Natural killer cell (primary cell): ENCODE measurements at regions not wholly inside any gene's neighbourhood (a gene's known extent, or its start where the extent isn't known, plus 50 kb on each side); places are given as distances from the start of the nearest gene placed in this dataset.
"Not testable (repeated sequence)": the region's sequence is repeated elsewhere in the genome, so short reads cannot be mapped to it uniquely, and the experiment has no call there.

ENCODE experiments used
- ATAC-seq, 3 donors: fragments of 150-1000 bp in 2 of 3; fragments of 200-7000 bp in 1 of 3; cut with Tn5 transposase; 1 replicate in 1 of 3; 2 replicates in 2 of 3; pipeline ENCODE4 v1.10.0; 2021; ENCODE audit warnings: mild to moderate bottlenecking in 2 of 3, moderate library complexity in 2 of 3
- DNase-seq, 2 donors: peaks; one replicate each; pipeline versions ENCODE4 v3.0.0 to v3.0.0-alpha.2; 2013 to 2021; ENCODE audit warnings: mixed read lengths in 1 of 2
- H3K27ac ChIP-seq: one replicate; pipeline ENCODE4 v1.5.1; 2013; ENCODE audit warnings: mild to moderate bottlenecking, low read length
- H3K27me3 ChIP-seq: one replicate; pipeline ENCODE4 v1.6.1; 2013; ENCODE audit warnings: low read length; ENCODE audit not compliant: control insufficient read depth, insufficient read depth
- H3K36me3 ChIP-seq: one replicate; pipeline ENCODE4 v1.6.1; 2013; ENCODE audit warnings: low read length; ENCODE audit not compliant: control insufficient read depth, insufficient read depth
- H3K4me1 ChIP-seq: one replicate; pipeline ENCODE4 v1.6.1; 2013; ENCODE audit warnings: low read length; ENCODE audit not compliant: control insufficient read depth, insufficient read depth
- H3K4me3 ChIP-seq: one replicate; pipeline ENCODE4 v1.5.1; 2013; ENCODE audit warnings: low read length
- H3K9me3 ChIP-seq: one replicate; pipeline ENCODE4 v1.6.1; 2013; ENCODE audit warnings: low read length; ENCODE audit not compliant: control insufficient read depth, insufficient read depth
- H3K27ac Mint-ChIP-seq, 2 donors: one replicate each; pipeline ENCODE4 v1.8.0; 2022; ENCODE audit warnings: mild to moderate bottlenecking in 2 of 2, mixed read lengths in 2 of 2, moderate library complexity in 1 of 2
- H3K27me3 Mint-ChIP-seq, 2 donors: one replicate each; pipeline ENCODE4 v1.8.0; 2022; ENCODE audit warnings: low read depth in 2 of 2, mixed read lengths in 2 of 2
- H3K36me3 Mint-ChIP-seq: one replicate; pipeline ENCODE4 v1.8.0; 2022; ENCODE audit warnings: mixed read lengths
- H3K4me1 Mint-ChIP-seq, 2 donors: one replicate each; pipeline ENCODE4 v1.8.0; 2022; ENCODE audit warnings: mixed read lengths in 2 of 2
- H3K4me3 Mint-ChIP-seq: one replicate; pipeline ENCODE4 v1.8.0; 2022; ENCODE audit warnings: mild to moderate bottlenecking, moderate library complexity, mixed read lengths
- H3K9me3 Mint-ChIP-seq, 2 donors: one replicate each; pipeline ENCODE4 v1.8.0; 2022; ENCODE audit warnings: mixed read lengths in 2 of 2
- CTCF ChIP-seq: fragments of 200-600 bp; IDR thresholded peaks from one replicate; pipeline ENCODE4 v1.8.0; 2022; ENCODE audit warnings: antibody characterized with exemption
- WGBS: methylation state at CpG from one replicate; pipeline ENCODE4 v1.1.7; 2013; ENCODE audit warnings: missing lambda C conversion rate; ENCODE audit not compliant: insufficient coverage; 5-methylcytosine and 5-hydroxymethylcytosine counted together
- intact Hi-C: fragments of 100-400 bp; cut with micrococcal nuclease; formaldehyde crosslinking; loops from one replicate; pipeline ENCODE4 v1.14.2; 2022

- Histone ChIP-seq H3K9me3 (no peaks in the 10 kb centered on the region), H3K36me3 (no peaks in the 10 kb centered on the region), H3K4me1 (no peaks in the 10 kb centered on the region), H3K27me3 (no peaks in the 10 kb centered on the region), H3K4me3 (no peak overlapping the region), H3K27ac (no peak overlapping the region)
- TF ChIP-seq CTCF = no peak
- intact Hi-C loops = no loop called here
- H3K36me3 Mint-ChIP-seq = peaks cover 20% of the 10 kb centered on the region
- no peak overlapping the region for H3K27ac Mint-ChIP-seq
- no peaks in the 10 kb centered on the region for H3K27me3 Mint-ChIP-seq
- no peaks in the 10 kb centered on the region for H3K4me1 Mint-ChIP-seq
- no peak overlapping the region for H3K4me3 Mint-ChIP-seq
- DNase-seq (no peak), ATAC-seq (no peak)
- H3K9me3 Mint-ChIP-seq = peaks cover 24 to 25% of the 10 kb centered on the region in 2 donors
- 76% methylated on average over 1 of the region's 4 CpGs for WGBS
Observed at GRCh38 chr14:28983279-28983678, 216.7 kb downstream of the FOXG1 start.

- no peaks in the 10 kb centered on the region for H3K27me3 ChIP-seq
- no peak for TF ChIP-seq CTCF
- intact Hi-C loops = no loop called here
- Mint-ChIP-seq H3K27me3 (no peaks in the 10 kb centered on the region), H3K27ac (no peak overlapping the region), H3K36me3 (peaks cover 19% of the 10 kb centered on the region), H3K4me1 (no peaks in the 10 kb centered on the region), H3K4me3 (no peak overlapping the region), H3K9me3 (peaks cover 19 to 23% of the 10 kb centered on the region in 2 donors)
- no peak overlapping the region for H3K27ac ChIP-seq
- H3K4me1 ChIP-seq = no peaks in the 10 kb centered on the region
- DNase-seq (no peak), ATAC-seq (no peak)
- no peaks in the 10 kb centered on the region for H3K9me3 ChIP-seq
- H3K36me3 ChIP-seq = no peaks in the 10 kb centered on the region
- no peak overlapping the region for H3K4me3 ChIP-seq
Observed at GRCh38 chr14:28987516-28987915, 220.9 kb downstream of the FOXG1 start.

DNA sequence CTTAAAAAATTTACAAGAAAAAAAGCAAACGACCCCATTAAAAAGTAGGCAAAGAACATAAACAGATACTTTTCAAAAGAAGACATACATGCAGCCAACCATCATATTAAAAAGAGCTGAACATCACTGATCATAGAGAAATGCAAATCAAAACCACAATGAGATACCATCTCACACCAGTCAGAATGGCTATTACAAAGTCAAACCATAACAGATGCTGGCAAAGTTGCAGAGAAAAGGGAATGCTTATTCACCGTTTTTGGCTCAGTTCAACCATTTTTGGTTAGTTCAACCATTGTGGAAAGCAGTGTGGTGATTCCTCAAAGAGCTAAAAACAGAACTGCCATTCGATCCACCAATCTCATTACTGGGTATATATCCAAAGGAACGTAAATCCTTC is 230.6 kb downstream of the FOXG1 start:
- H3K4me3 ChIP-seq, ATAC-seq, H3K4me1 ChIP-seq, H3K27me3 Mint-ChIP-seq, H3K36me3 ChIP-seq, H3K27ac ChIP-seq, H3K9me3 ChIP-seq, H3K4me3 Mint-ChIP-seq, H3K27ac Mint-ChIP-seq, H3K4me1 Mint-ChIP-seq, DNase-seq, H3K27me3 ChIP-seq, H3K36me3 Mint-ChIP-seq, intact Hi-C loops: not testable (repeated sequence)
- WGBS = 65% methylated on average over 4 of the region's 4 CpGs
- H3K9me3 Mint-ChIP-seq = peaks cover 9 to 13% of the 10 kb centered on the region in 2 donors

DNA sequence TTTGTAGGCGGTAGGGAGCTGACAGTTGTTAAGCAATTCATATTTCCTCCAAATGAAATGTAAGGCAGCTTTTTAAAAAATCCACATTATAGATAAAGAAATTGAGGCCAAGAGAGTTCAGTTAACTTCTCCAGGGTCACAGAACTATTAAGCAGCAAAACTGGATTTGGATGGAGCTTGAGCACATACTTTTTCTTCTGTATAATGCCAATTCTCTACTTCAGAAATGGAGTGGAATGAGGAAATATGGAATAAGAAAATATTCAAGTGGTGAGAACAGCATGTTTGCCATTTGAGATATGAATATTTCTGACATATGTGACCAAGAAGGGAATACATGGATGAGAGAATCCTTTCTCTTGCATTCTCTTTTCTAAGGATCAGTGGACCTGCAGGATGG is 233.1 kb downstream of the FOXG1 start:
- intact Hi-C loops = no loop called here
- Mint-ChIP-seq H3K9me3 (peaks cover 9 to 16% of the 10 kb centered on the region in 2 donors), H3K4me1 (no peaks in the 10 kb centered on the region), H3K4me3 (no peak overlapping the region), H3K36me3 (peaks cover 6% of the 10 kb centered on the region), H3K27me3 (no peaks in the 10 kb centered on the region), H3K27ac (no peak overlapping the region)
- ATAC-seq (no peak), DNase-seq (no peak)
- H3K36me3 ChIP-seq = no peaks in the 10 kb centered on the region
- H3K9me3 ChIP-seq = no peaks in the 10 kb centered on the region
- H3K27me3 ChIP-seq = no peaks in the 10 kb centered on the region
- WGBS = no CpG with 5 or more reads among the region's 1 CpG
- TF ChIP-seq CTCF = no peak
- H3K27ac ChIP-seq = no peak overlapping the region
- H3K4me3 ChIP-seq = no peak overlapping the region
- no peaks in the 10 kb centered on the region for H3K4me1 ChIP-seq
